Lung (tissue), 11 donors: ENCODE measurements at regions not wholly inside any gene's neighbourhood (a gene's known extent, or its start where the extent isn't known, plus 50 kb on each side); places are given as distances from the start of the nearest gene placed in this dataset.

ENCODE experiments used
- ATAC-seq: fragments of 200-7000 bp; cut with Tn5 transposase; one replicate; pipeline ENCODE4 v1.9.1; 2020; ENCODE audit warnings: moderate number of reproducible peaks; ENCODE audit not compliant: insufficient read depth, low FRiP score
- DNase-seq, 3 donors: peaks; one replicate each; pipeline ENCODE4 v3.0.0-alpha.2; 2013 to 2017
- H3K27ac ChIP-seq, 2 donors: one replicate each; pipeline ENCODE4 v1.5.1; 2013; ENCODE audit warnings: mild to moderate bottlenecking in 2 of 2, moderate library complexity in 2 of 2, control low read depth in 1 of 2, inconsistent platforms in 1 of 2, low read depth in 1 of 2, low read length in 1 of 2
- H3K27me3 ChIP-seq, 3 donors: one replicate each; pipeline ENCODE4 v1.5.1; 2013; ENCODE audit warnings: low read length in 2 of 3; ENCODE audit not compliant: control insufficient read depth in 3 of 3, insufficient read depth in 3 of 3
- H3K36me3 ChIP-seq, 4 donors: one replicate each; pipeline ENCODE4 v1.5.1; 2013; ENCODE audit warnings: low read length in 4 of 4, mild to moderate bottlenecking in 1 of 4, moderate library complexity in 1 of 4; ENCODE audit not compliant: control insufficient read depth in 4 of 4, insufficient read depth in 4 of 4
- H3K4me1 ChIP-seq, 5 donors: one replicate each; pipeline ENCODE4 v1.5.1; 2013; ENCODE audit warnings: low read length in 5 of 5, mild to moderate bottlenecking in 2 of 5, moderate library complexity in 1 of 5; ENCODE audit not compliant: control insufficient read depth in 5 of 5, insufficient read depth in 5 of 5
- H3K4me3 ChIP-seq: one replicate; pipeline ENCODE4 v1.5.1; 2013; ENCODE audit warnings: mild to moderate bottlenecking, control low read depth, moderate library complexity
- H3K9ac ChIP-seq, 2 donors: one replicate each; pipeline ENCODE4 v1.5.1; 2013; ENCODE audit warnings: low read length in 2 of 2, control low read depth in 1 of 2; ENCODE audit not compliant: insufficient read depth in 1 of 2
- H3K9me3 ChIP-seq, 4 donors: one replicate each; pipeline ENCODE4 v1.5.1; 2013; ENCODE audit warnings: low read length in 3 of 4, mild to moderate bottlenecking in 1 of 4, moderate library complexity in 1 of 4; ENCODE audit not compliant: control insufficient read depth in 4 of 4, insufficient read depth in 3 of 4
- CTCF ChIP-seq: IDR thresholded peaks from 2 replicates; pipeline ENCODE4 v1.5.1; 2012; ENCODE audit warnings: mild to moderate bottlenecking; ENCODE audit errors: control extremely low read depth, extremely low read depth
- WGBS, 2 donors: extraction: QIAGEN DNeasy Blood & Tissue Kit; methylation state at CpG; one replicate each; pipeline ENCODE4 v1.1.7; 2013; 5-methylcytosine and 5-hydroxymethylcytosine counted together
- donor health status: control.
- donor health status: control.
- donor health status: Bipolar disorder and iron deficiency.
- donor health status: healthy.
- donor health status: DM: yes; HTN: yes; CAD: no.

- no peaks in the 10 kb centered on the region for H3K27me3 ChIP-seq
- H3K9ac ChIP-seq, result no peak overlapping the region
- no peak for TF ChIP-seq CTCF
- ATAC-seq, result no peak
- H3K4me1 ChIP-seq, result no peaks in the 10 kb centered on the region
- H3K27ac ChIP-seq, result no peak overlapping the region
- DNase-seq, result no peak
- whole genome bisulfite sequencing, 2 donors, result 84 to 89% methylated on average over 25 of the region's 25 CpGs
- H3K9me3 ChIP-seq, result peaks cover 0 to 6% (median 0%) of the 10 kb centered on the region in 4 donors
- H3K4me3 ChIP-seq, result no peak overlapping the region
- H3K36me3 ChIP-seq, result no peaks in the 10 kb centered on the region
Observed at GRCh38 chr16:50862818-50863643, 121.1 kb downstream of the CYLD start.

- Histone ChIP-seq H3K4me3 (no peak overlapping the region), H3K4me1 (no peaks in the 10 kb centered on the region), H3K9me3 (peaks cover 0 to 7% (median 0%) of the 10 kb centered on the region in 4 donors), H3K27ac (no peak overlapping the region), H3K36me3 (no peaks in the 10 kb centered on the region), H3K9ac (no peak overlapping the region), H3K27me3 (no peaks in the 10 kb centered on the region)
- ATAC-seq (no peak), DNase-seq (no peak)
- no peak for TF ChIP-seq CTCF
- 66 to 68% methylated on average over 4 of the region's 4 CpGs for WGBS, 2 donors
Observed at GRCh38 chr16:50861970-50862411, 120.1 kb downstream of the CYLD start.

GRCh38 chr16:50861451-50861850, 119.6 kb downstream of the CYLD start:
- Histone ChIP-seq H3K9ac (no peak overlapping the region), H3K27ac (no peak overlapping the region), H3K4me3 (no peak overlapping the region), H3K36me3 (no peaks in the 10 kb centered on the region), H3K4me1 (no peaks in the 10 kb centered on the region), H3K9me3 (peaks cover 0 to 10% (median 0%) of the 10 kb centered on the region in 4 donors), H3K27me3 (no peaks in the 10 kb centered on the region)
- ATAC-seq, result no peak
- TF ChIP-seq CTCF, result no peak
- WGBS, 2 donors, result 78 to 90% methylated on average over 4 of the region's 4 CpGs
- DNase-seq, result no peak
